ENCODE measurements at regions not wholly inside any gene's neighbourhood (a gene's known extent, or its start where the extent isn't known, plus 50 kb on each side); places are given as distances from the start of the nearest gene placed in this dataset.

GRCh38 chr9:108634672-108635462 lies 220.9 kb downstream of the ACTL7B start:
- H3K9ac ChIP-seq (replicated peaks; ENCODE audit: extremely low read depth, insufficient read depth, low read length) = no peak overlapping the region
- no peaks in the 10 kb centered on the region for H3K9me3 ChIP-seq (replicated peaks; ENCODE audit: control insufficient read depth, insufficient read depth, low read length)
- no peaks in the 10 kb centered on the region for H3K4me1 ChIP-seq (ENCODE audit: control insufficient read depth, extremely low read depth, insufficient read depth, low read length)
- no peak overlapping the region for H3K4me3 ChIP-seq (replicated peaks in 1 of 3; ENCODE audit: insufficient read depth in 1 of 3, low read depth in 1 of 3, low read length in 3 of 3)
- no peak for FAIRE-seq
- H2AFZ ChIP-seq (ENCODE audit: low read depth, low read length) = no peak overlapping the region
- H4K20me1 ChIP-seq (replicated peaks; ENCODE audit: control insufficient read depth, extremely low read depth, insufficient read depth, low read length) = no peaks in the 10 kb centered on the region
- intact Hi-C loops (cut with micrococcal nuclease) = no loop called here
- no peaks in the 10 kb centered on the region for H3K27me3 ChIP-seq (ENCODE audit: control insufficient read depth in 2 of 2, insufficient read depth in 2 of 2, low read length in 2 of 2)
- no peaks in the 10 kb centered on the region for H3K9me1 ChIP-seq (replicated peaks; ENCODE audit: control insufficient read depth, extremely low read depth, insufficient read depth, low read length)
- H3K4me2 ChIP-seq (ENCODE audit: insufficient read depth, low read length) = no peak overlapping the region
- no TSS peak for BruUV-seq (replicated peaks)
- DNase-seq (ENCODE audit: low read depth, low spot score) = no peak
- dilution Hi-C loops (cut with MboI; ENCODE audit: extremely low pct_ligation_motif_present, low sequenced_read_pairs) = no loop called here
- TF ChIP-seq CTCF (IDR thresholded peaks at IDR 0.05; ENCODE audit: extremely low read depth in 1 of 2, insufficient read depth in 1 of 2, low read depth in 1 of 2, low read length in 2 of 2) (no peak), POLR2A (IDR thresholded peaks at IDR 0.05; ENCODE audit: low read depth, low read length) (no peak), GATA2 (IDR thresholded peaks at IDR 0.05; ENCODE audit: insufficient read depth, insufficient read length, low read depth, low read length) (no peak), MYC (IDR thresholded peaks at IDR 0.05; ENCODE audit: low read depth, low read length) (no peak), FOS (IDR thresholded peaks at IDR 0.05; ENCODE audit: borderline replicate concordance, insufficient read depth, low read length) (no peak), MAX (IDR thresholded peaks at IDR 0.05; ENCODE audit: insufficient read depth, insufficient read length) (no peak), POLR2AphosphoS5 (IDR thresholded peaks at IDR 0.05; ENCODE audit: insufficient read depth, low read depth, low read length) (no peak), JUN (IDR thresholded peaks at IDR 0.05; ENCODE audit: borderline replicate concordance, insufficient read depth, insufficient read length, low read depth) (no peak), EZH2 (IDR thresholded peaks at IDR 0.05; ENCODE audit: borderline replicate concordance, low read depth, low read length, severe bottlenecking) (no peak)
- H3K79me2 ChIP-seq (ENCODE audit: control insufficient read depth, insufficient read depth, low read length) = no peaks in the 10 kb centered on the region
- CTCF ChIA-PET = no interaction called here
- no peaks in the 10 kb centered on the region for H3K36me3 ChIP-seq (ENCODE audit: control insufficient read depth in 2 of 2, extremely low read depth in 1 of 2, insufficient read depth in 2 of 2, low read length in 2 of 2)
- H3K27ac ChIP-seq (ENCODE audit: insufficient read depth, low read depth, low read length) = no peak overlapping the region
- POLR2A ChIA-PET = no interaction called here

Measured in endothelial cell of umbilical vein (primary cell).